HG02610 (cell line): ENCODE measurements at regions not wholly inside any gene's neighbourhood (a gene's known extent, or its start where the extent isn't known, plus 50 kb on each side); places are given as distances from the start of the nearest gene placed in this dataset.
"Not testable (repeated sequence)": the region's sequence is repeated elsewhere in the genome, so short reads cannot be mapped to it uniquely, and the experiment has no call there.

Experiments
- ATAC-seq: cut with Tn5 transposase; IDR thresholded peaks from one replicate; pipeline ENCODE4 v1.9.1; 2021; ENCODE audit warnings: mild to moderate bottlenecking, moderate library complexity; ENCODE audit not compliant: unreplicated experiment

DNA sequence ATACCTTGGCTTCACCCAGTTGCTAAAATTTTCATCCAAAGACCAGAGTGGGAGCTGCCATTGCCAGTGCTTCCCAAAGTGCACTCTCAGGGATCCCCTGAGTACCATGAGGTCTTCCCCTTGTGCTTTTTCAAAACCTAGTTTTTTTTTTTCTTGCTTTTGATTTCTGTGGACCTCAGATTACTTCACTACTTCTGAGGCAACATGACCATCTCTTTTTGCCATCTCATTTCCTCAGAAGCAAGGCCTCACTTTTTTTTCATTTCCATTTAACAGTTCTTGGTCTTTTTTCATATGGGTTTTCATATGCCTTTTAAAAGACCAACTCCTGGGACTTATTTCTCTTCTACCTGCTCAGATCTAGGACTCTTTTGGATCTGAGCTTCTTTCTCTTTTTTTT is 64.1 kb upstream of the MMS22L start:
- ATAC-seq: no peak

DNA sequence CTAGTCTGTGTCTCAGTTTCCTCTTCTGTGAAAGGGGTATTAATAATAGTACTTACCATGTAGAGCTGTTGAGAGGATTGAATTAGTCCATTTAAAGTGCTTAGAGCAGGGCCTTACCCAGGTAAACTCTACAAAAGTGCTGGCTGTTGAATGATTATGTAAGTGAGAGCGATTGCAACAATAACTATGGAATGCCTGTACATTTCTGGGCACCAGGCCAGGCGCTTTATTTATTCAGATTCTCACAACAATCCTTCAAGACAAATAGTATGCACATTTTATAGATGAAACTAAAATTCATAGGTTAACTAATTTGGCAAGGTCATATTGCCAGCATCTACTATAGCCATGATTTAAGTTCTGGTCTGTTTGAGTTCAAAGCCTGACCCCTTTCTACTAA is 78.3 kb upstream of the MMS22L start:
- ATAC-seq: no peak

- no peak for ATAC-seq
Observed at GRCh38 chr6:97364327-97364726, 81.3 kb upstream of the MMS22L start.

DNA sequence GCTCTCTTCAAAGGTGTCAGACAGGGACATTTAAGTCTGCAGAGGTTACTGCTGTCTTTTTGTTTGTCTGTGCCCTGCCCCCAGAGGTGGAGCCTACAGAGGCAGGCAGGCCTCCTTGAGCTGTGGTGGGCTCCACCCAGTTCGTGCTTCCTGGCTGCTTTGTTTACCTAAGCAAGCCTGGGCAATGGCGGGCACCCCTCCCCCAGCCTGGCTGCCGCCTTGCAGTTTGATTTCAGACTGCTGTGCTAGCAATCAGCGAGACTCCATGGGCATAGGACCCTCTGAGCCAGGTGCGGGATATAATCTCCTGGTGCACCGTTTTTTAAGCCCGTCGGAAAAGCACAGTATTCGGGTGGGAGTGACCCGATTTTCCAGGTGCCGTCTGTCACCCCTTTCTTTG is 99.1 kb upstream of the MMS22L start:
- not testable (repeated sequence) for ATAC-seq

DNA sequence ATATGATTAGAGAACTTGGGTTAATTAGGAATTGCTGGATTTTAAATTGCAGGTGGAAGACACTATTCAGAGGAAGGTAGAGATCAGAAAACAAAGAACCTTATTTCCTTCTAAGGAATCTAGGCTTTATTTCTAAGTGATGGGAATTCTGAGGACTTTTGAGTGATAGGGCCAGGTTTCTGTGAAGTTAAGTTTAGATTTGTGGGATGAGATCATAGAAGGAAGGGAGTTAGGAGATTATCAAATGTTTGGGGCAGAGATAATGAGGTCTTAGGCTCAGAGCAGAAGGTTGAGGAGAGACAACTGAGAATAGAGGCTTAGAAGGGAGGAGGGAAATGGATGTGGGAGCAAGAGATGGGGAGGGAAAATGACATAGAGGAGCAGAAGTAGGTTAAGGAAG is 109.7 kb upstream of the MMS22L start:
- no peak for ATAC-seq

DNA sequence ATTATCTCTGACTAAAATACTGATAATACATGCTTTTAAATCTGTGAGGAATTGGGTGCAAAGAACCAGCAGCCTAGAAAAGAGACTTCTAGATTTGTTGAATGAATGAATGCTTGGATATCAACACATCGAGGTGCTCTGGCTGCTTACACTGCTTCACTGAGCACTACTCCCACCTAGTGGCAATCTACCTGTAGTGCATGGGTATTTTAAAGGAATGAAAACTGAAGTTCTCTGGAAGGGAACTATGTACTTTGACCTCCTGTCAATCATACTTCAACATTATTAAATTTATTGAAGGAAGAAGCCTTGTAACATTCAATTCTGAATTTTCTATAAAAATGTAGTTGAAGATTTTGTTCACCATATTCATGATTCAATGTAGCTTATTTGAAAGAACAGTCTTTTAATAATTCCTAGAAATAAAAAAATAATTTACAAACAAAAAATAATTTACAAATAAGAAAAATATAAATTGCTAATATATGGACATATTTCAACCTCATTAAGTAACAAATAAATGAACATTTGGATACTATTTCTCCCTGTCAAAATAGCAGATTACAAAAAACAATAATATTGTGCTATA is 111.2 kb upstream of the MMS22L start:
- peak; percentile 79 for ATAC-seq

DNA sequence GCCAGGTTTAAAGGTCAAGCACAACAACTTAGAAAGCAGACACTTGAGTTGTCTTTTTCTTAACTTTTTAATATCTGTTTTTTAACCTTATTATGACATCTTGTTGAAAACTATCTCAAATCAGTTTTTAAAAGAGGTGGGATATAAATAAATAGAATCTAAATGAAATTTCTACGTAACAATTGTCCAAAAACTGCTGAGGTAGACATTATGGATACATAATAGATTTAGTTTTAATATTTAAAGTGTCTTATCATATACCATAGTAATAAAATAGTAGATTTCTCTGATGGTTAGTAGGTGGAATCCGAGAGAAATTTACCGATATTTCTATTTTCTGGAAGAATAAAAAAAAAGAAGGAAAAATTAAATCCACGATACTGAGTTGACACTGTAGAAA is 113.9 kb upstream of the MMS22L start:
- no peak for ATAC-seq

DNA sequence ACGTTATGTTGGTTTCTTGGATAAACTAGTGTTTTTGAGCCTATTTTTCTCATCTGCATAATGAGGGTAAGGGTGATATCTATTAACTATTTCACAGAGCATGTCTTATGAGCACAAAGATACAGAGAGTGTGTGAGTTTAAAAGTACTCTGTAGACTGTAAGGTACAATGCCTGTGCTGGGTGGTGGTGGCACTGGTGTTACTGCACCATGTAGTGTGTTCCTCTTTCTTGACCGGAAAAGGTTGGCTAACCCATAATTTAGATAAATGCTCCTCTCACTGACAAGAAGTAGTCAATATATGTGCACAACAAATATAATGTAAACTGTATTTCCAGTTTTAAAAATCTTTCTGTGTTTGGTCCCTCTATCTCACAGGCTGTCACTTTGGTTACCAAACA is 116.2 kb upstream of the MMS22L start:
- ATAC-seq: no peak

DNA sequence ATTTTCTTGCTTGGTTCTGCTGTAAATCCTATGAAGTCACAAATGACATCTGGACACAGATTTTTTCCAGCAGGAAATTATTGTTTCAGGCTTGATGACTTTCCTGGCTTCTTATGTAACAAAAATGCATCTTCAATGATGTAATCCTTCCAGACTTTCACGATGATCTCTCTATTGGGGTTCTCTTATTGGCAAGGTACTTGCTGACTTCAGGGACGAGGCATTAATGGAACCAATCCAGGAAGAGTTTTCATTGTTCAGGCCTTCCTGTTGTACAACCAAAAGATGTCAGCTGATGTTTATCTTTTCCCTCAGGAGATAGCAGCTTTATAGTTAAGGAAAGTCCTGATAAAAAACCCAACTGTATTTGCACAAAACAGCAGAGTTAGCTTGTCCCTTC is 118.5 kb upstream of the MMS22L start:
- ATAC-seq: no peak

DNA sequence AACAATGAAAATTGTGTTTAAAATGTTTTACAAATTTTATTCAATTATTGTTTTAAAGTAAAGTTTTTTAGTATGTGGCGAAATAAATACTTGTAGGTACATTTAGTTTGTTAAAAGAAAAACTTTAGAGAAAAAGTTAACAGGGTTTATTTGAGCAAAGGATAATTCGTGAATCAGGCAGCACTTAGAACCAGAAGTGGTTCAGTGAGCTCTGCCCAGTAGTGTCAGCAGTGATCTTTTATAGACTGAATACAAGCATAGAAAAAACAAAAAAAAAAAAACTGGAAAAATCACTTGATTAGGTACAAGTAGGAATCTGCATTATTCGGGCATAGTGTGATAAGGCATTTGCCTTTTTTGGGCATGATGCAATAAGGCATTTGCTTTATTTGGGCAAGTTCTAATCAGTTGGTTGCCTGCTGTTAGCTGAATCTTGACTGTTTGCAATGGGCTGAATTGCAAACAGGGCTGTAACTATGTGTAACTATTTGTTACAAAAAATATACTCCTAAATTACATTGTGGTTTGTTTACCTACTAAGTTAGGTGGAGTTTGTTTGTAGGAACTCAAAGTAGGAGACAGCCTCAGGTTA is 122.9 kb upstream of the MMS22L start:
- no peak for ATAC-seq

DNA sequence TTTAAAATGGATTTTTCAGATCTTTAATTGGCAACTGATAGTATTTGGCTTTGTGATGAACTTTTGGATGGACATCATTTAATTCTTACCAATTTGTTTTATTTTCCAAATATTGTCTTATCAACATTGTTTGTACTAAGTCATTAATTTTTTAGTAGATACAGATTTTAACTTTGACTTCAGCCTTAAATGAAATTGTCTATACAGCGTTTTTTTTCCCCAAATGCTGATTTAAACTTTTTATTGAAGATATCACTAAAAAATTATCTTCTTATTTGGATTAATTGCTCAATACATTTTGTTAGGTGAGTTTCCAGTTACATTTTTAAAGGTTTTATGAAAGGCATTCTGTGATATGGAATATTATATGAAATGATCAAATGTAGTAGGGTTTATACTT is 123.6 kb upstream of the MMS22L start:
- no peak for ATAC-seq

DNA sequence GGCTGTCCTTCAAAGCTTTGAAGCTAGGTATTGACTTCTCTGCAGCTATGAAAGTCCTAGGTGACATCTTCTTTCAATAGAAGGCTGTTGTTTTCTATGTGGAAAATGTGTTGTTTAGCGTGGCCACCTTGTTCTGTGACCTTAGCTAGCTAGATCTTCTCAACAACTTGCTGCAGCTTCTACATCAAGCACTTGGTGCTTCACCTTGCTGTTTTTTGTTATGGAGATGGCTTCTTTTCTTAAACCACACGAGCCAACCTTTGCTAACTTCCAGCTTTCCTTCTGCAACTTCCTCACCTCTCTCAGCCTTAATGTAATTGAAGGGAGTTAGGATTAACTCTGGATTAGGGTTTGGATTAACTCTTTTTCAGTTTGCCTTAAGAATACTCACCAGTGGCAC is 128.6 kb upstream of the MMS22L start:
- no peak for ATAC-seq

DNA sequence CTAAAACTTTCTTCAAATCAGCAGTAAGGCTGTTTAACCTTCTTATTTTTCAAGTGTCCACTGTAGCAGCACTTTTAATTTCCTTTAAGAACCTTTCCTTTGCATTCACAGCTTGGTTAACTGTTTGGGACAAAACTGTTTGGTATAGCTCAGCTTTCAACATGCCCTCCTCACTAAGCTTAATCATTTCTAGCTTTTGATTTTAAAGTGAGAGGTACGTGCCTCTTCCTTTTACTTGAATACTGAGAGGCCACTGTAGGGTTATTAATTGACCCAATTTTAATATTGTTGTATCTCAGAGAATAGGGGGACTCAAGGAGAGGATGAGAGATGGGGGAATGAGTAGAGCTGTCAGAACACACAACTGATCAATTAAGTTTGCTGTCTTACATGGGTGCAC is 129.5 kb upstream of the MMS22L start:
- ATAC-seq: no peak

- no peak for ATAC-seq
Observed at GRCh38 chr6:97422171-97422570, 139.2 kb upstream of the MMS22L start.

- ATAC-seq: no peak
Observed at GRCh38 chr6:97423190-97423589, 140.2 kb upstream of the MMS22L start.

DNA sequence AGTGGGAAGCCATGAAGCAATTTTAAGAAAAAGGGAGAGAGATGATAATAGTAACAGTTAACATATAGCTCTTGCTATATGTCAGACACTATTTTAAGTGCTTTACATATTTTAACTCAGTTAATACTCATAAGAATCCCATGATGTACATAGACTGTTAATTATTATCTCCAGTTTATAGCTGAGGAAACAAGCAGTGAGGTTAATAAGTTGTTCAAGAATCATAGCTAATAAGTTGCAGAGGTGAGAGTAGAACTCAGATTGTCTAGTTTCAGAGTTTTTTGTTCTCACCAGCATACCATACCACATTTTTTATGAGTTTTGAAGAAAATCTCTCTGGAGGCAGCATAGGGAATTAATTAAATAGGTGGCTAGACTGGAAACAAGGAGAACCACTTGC is 144.6 kb upstream of the MMS22L start:
- no peak for ATAC-seq

- peak; percentile 49 for ATAC-seq
Observed at GRCh38 chr6:97437087-97437486, 154.1 kb upstream of the MMS22L start.

GRCh38 chr6:97438011-97438671 is 155.1 kb upstream of the MMS22L start:
- ATAC-seq: no peak

- no peak for ATAC-seq
Observed at GRCh38 chr6:97440590-97441176, 157.7 kb upstream of the MMS22L start.

- no peak for ATAC-seq
Observed at GRCh38 chr6:97443408-97444080, 160.5 kb upstream of the MMS22L start.

- ATAC-seq: no peak
Observed at GRCh38 chr6:97445407-97445806, 162.4 kb upstream of the MMS22L start.
